Activated CD4-positive, alpha-beta T cell treated with anti-CD3 and anti-CD28 coated beads, Interleukin-2, amount 50 U/mL, for 16 hours (primary cell): ENCODE measurements at regions not wholly inside any gene's neighbourhood (a gene's known extent, or its start where the extent isn't known, plus 50 kb on each side); places are given as distances from the start of the nearest gene placed in this dataset.
"Not testable (repeated sequence)": the region's sequence is repeated elsewhere in the genome, so short reads cannot be mapped to it uniquely, and the experiment has no call there.

Experiments
- DNase-seq: peaks from one replicate; pipeline ENCODE4 v3.0.0-alpha.2; 2020

DNA sequence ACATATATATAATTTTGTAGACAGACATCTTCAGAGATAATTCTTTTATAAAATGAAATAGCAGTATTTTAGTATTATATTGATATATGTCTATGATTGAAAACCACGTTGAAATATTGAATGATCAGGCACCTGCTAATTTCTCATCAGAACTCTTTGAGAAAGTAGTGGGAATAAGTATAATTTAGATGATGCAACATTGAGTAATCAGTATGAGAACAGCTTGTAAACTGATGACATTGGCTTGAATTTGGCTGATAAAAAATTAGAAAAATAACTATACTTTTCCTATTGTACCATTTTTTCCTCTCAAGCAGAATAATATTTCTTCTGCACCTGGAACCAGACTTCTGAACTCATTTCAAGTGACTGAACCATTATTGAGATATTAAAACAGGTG is 1316.8 kb downstream of the NCAM2 start:
- DNase-seq = no peak

- DNase-seq = no peak
These were observed 1321.2 kb downstream of the NCAM2 start for GRCh38 chr21:22319435-22319834.

DNA sequence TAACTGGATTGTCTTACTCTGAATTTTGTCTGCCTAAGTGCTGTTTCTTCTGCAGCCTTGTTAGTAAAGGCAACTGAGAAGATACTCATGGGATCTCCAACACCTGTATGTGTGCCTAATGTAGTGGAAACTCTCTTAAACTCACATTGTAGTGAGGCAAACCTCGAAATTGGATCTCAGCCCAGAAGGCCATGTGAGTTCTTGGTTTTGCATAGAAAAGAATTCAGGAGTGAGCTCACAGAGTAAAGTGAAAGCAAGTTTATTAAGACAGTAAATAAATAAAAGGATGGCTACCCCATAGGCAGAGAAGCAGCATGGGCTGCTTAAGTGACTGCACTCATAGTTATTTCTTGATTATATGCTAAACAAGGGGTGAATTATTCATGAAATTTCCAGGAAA is 1344.7 kb downstream of the NCAM2 start:
- no peak for DNase-seq

DNA sequence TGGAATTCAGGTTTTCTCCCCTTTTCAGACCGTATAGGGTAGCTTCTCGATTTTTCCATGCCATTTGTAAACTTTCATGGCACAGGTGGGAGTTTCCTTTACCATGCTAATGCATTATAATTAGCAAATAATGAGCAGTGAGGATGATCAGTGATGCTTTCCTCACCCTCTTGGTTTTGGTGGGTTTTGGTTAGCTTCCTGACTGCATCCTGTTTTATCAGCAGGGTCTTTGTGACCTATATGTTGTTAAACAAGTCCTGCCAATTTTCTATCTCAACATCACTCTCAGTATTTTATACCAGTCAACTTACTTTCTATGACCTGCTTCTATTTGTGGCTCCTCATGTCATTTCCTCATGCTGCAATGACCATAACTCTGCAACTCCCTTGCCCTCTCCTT is 1345.1 kb downstream of the NCAM2 start:
- no peak for DNase-seq

GRCh38 chr21:22343721-22344120 is 1345.5 kb downstream of the NCAM2 start:
- DNase-seq = no peak

GRCh38 chr21:22345624-22346023 is 1347.4 kb downstream of the NCAM2 start:
- DNase-seq = no peak

- no peak for DNase-seq
These were observed 1348.4 kb downstream of the NCAM2 start for GRCh38 chr21:22346576-22346975.

- no peak for DNase-seq
These were observed 1352.9 kb downstream of the NCAM2 start for GRCh38 chr21:22351076-22351475.

GRCh38 chr21:22352088-22352487 is 1353.9 kb downstream of the NCAM2 start:
- no peak for DNase-seq

DNA sequence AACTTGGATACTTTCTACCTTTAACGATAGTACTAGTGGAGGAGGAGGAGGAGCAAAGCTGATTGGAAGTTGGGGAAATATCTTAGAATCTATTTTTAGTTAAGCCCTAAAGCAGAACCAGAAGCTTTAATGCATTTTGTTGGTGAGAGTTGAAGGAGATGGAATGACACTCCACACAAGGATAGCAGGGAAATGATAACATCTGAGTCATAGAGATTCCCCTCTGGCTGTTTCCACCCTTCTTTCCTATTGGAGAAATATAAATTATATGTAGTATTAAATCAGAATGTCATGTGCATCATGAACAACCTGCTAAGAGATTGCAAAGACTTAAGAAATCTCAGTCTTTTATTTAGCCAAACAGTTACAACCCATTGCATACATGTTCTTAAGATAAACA is 1357.7 kb downstream of the NCAM2 start:
- no peak for DNase-seq

DNA sequence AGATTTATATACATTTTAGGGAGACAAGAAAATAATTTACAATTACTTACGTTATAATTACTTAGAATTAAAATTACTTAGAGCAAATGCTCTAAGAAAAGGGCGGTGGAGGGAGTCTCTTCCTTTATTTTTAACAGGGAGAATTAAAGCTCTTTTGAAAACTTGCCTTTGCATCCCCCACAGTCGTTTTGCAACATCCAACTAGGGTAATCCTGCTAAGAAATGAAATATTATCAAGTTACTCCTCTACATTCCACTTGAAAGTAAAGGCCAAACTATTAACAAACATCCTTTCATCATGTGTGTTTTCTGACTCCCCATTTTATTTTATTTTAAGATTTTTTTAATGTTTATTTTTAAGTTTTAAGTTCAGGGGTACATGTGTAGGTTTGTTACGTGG is 1358.5 kb downstream of the NCAM2 start:
- DNase-seq = no peak

GRCh38 chr21:22359599-22359998 is 1361.4 kb downstream of the NCAM2 start:
- DNase-seq = not testable (repeated sequence)

GRCh38 chr21:22363504-22363903 is 1365.3 kb downstream of the NCAM2 start:
- DNase-seq = no peak

DNA sequence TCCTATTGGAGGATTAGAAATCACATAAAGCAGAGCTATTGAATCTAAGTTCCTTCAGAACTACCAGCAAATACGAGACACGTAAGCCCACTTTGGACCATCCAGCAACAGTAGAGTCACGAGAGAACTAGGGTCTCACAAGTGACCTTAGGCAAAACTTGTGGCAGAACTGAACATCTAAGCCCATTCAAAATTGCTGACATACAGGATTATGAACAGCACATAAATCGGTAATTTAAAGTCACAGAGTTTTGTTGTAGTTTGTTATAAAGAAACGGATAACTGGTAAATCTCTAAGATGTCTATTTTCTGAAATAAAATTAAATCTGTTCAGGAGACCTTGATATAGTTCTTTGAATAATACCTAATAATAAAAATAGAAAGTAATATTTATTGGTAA is 1366.0 kb downstream of the NCAM2 start:
- DNase-seq = no peak

DNA sequence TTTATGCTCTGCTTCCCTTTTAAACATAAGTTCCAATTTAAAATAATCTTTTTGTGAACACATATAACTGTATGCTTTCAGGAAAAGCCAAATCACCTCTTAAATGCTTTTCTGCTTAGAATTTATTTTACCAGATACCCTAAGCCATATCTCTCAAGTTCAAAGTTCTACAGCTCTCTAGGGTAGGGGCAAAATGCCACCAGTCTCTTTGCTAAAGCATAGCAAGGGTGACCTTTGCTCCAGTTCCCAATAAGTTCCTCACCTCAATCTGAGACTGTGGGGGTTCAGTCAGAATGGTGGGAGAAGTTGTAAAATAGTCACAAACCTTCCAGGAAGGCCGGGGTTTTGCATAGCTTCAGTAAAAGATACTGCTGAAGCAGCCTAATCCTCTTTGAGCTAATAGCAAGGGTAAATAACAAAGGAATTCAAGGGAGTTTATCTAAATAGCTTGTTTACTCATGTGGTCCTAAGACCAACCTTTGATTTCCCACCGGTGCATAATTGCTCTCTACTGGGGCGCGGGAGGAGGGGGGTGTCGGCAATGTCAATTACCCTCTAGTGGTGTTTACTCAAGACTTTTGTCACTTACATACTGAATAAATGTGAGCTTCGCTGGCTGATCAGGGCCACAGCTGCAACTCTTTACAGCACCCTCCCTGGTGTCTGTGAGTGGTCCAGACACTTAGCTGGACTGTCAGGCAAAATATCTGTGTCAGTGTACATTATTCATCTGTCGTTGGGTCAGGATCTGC is 1376.2 kb downstream of the NCAM2 start:
- no peak for DNase-seq

DNA sequence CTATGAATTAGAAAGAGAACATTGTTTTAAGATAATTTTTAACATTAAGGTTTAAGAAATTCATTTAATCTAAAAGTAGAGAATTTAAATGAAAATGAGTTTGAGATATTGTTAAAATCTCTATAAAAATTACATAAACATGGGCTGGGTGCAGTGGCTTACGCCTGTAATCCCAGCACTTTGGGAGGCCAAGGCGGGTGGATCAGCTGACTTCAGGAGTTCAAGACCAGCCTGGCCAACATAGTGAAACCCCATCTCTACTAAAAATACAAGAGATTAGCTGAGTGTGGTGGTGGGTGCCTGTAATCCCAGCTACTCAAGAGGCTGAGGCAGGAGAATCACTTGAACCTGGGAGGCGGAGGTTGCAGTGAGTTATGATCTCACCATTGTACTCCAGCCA is 1379.6 kb downstream of the NCAM2 start:
- DNase-seq = not testable (repeated sequence)

DNA sequence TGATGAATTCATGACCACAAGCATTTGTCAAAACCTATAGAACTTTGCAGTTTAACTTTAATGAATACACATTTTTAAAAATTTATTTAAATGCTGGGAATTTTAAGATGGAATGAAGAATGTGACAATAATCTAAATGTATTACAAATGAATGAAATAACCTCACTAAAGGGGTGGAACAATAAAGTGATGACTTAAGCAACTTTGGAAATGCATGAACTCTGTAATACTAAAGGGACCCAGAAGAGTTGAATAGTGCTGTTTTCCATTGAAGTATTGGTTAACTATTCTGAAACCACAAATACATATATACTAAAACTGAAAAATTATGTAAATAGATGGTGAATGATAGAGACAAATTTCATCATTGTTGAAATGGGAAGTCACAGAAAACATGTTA is 1395.1 kb downstream of the NCAM2 start:
- no peak for DNase-seq

GRCh38 chr21:22395965-22396364 is 1397.8 kb downstream of the NCAM2 start:
- DNase-seq = no peak

GRCh38 chr21:22399681-22400514 is 1401.7 kb downstream of the NCAM2 start:
- no peak for DNase-seq

DNA sequence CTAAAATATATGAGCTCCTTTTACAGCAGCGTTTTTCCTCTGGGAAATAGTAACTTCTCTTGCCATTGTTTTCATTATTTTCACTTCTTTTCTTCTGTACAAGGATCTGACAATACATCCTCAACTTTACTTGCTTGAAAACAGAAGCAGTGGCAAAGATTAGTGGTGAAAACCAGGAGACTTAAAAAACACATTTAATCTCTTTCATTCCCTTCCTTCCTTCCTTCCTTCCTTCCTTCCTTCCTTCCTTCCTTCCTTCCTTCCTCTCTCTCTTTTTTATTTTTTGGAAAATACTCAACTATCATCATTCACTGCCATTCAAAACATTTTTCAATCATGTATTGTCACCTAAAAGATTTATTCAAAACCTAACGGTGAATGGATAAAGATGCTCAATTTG is 1411.4 kb downstream of the NCAM2 start:
- no peak for DNase-seq

DNA sequence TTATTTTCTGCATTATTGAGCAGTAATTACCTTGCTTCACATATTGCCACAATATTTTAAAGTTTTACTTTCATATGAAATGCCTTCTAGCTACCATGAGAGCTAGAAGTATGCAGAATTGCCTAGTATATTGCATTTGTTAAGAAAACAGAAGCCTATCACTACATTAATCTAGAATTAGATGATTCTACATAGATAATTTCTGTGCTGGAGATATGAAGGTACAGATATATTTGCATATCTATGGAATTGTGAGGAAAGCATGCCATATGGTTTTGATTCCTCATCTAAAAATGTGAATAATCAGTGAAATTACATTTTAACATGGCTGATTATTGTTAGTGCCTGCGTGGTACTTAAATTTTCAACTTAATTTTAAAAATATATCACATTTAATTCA is 1418.3 kb downstream of the NCAM2 start:
- DNase-seq = no peak

DNA sequence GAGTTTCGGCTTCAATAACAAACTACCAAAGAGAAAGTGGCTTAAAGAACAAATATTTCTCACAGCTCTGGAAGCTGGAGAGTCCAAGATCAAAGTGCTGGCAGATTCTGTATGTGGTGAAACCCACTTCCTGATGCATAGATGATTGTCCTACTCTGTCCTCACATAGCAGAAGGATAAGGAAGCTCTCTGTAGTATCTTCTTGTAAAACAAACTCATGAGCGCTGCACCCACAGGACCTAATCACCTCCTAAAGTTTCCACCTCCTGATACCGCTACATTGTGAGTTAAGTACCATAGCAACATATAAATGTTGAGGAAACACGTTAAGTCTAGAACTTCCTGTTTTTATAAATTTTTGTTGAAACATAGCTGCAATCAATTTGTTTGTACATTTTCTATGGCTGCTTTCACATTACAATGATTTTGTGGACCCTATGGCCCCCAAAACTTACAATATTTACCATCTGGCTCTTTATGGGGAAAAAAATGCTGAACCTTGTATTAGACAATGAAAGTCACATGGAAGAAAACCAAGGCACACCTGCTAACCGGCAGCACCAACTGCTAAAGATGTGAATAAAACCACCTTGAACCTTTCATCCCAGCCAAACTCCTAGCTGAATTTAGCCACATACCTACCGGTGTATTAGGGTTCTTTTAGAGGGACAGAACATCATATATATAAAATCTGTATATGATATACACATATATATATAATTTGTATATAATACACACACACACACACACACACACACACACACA is 1423.4 kb downstream of the NCAM2 start:
- DNase-seq = no peak

GRCh38 chr21:22438428-22439086 is 1440.3 kb downstream of the NCAM2 start:
- no peak for DNase-seq
